GM19452 (cell line): ENCODE measurements at regions not wholly inside any gene's neighbourhood (a gene's known extent, or its start where the extent isn't known, plus 50 kb on each side); places are given as distances from the start of the nearest gene placed in this dataset.
"Not testable (repeated sequence)": the region's sequence is repeated elsewhere in the genome, so short reads cannot be mapped to it uniquely, and the experiment has no call there.

Source experiments
- ATAC-seq: cut with Tn5 transposase; IDR thresholded peaks from one replicate; pipeline ENCODE4 v1.9.1; 2021; ENCODE audit not compliant: unreplicated experiment

- no peak for ATAC-seq
These were observed 63.7 kb upstream of the AUTS2 start for GRCh38 chr7:69534461-69535041.

- ATAC-seq = no peak
These were observed 60.6 kb upstream of the AUTS2 start for GRCh38 chr7:69537691-69538090.

- ATAC-seq = no peak
These were observed 58.7 kb upstream of the AUTS2 start for GRCh38 chr7:69539531-69539930.

GRCh38 chr7:69540287-69540686, 58.0 kb upstream of the AUTS2 start:
- ATAC-seq = no peak

GRCh38 chr7:69541779-69542432, 56.4 kb upstream of the AUTS2 start:
- ATAC-seq = not testable (repeated sequence)

GRCh38 chr7:69545175-69545574, 53.1 kb upstream of the AUTS2 start:
- ATAC-seq = no peak
